ENCODE measurements at regions not wholly inside any gene's neighbourhood (a gene's known extent, or its start where the extent isn't known, plus 50 kb on each side); places are given as distances from the start of the nearest gene placed in this dataset.

- peaks cover 19% of the 10 kb centered on the region for H3K36me3 Mint-ChIP-seq (ENCODE audit: low read depth)
- H3K9me3 Mint-ChIP-seq = peaks cover 26% of the 10 kb centered on the region
- H3K4me1 Mint-ChIP-seq (ENCODE audit: low read depth) = peaks cover 66% of the 10 kb centered on the region
- H3K27me3 Mint-ChIP-seq = no peaks in the 10 kb centered on the region
- no peak overlapping the region for H3K4me3 Mint-ChIP-seq
- peak overlapping the region; percentile 66 for H3K27ac Mint-ChIP-seq
Observed at GRCh38 chr12:92362126-92362525, 216.5 kb upstream of the BTG1 start.

- H3K27me3 Mint-ChIP-seq = no peaks in the 10 kb centered on the region
- peaks cover 24% of the 10 kb centered on the region for H3K36me3 Mint-ChIP-seq (ENCODE audit: low read depth)
- H3K27ac Mint-ChIP-seq = no peak overlapping the region
- peaks cover 41% of the 10 kb centered on the region for H3K9me3 Mint-ChIP-seq
- H3K4me1 Mint-ChIP-seq (ENCODE audit: low read depth) = peaks cover 80% of the 10 kb centered on the region
- no peak overlapping the region for H3K4me3 Mint-ChIP-seq
Observed at GRCh38 chr12:92360543-92360942, 214.9 kb upstream of the BTG1 start.

- Mint-ChIP-seq H3K9me3 (peaks cover 41% of the 10 kb centered on the region), H3K4me1 (ENCODE audit: low read depth) (peaks cover 76% of the 10 kb centered on the region), H3K27ac (no peak overlapping the region), H3K4me3 (no peak overlapping the region), H3K27me3 (no peaks in the 10 kb centered on the region), H3K36me3 (ENCODE audit: low read depth) (peaks cover 24% of the 10 kb centered on the region)
Observed at GRCh38 chr12:92359581-92360209, 214.0 kb upstream of the BTG1 start.

GRCh38 chr12:92357584-92358261, 212.1 kb upstream of the BTG1 start:
- H3K27ac Mint-ChIP-seq = no peak overlapping the region
- H3K4me1 Mint-ChIP-seq (ENCODE audit: low read depth) = peaks cover 56% of the 10 kb centered on the region
- no peaks in the 10 kb centered on the region for H3K27me3 Mint-ChIP-seq
- no peak overlapping the region for H3K4me3 Mint-ChIP-seq
- H3K9me3 Mint-ChIP-seq = peaks cover 41% of the 10 kb centered on the region
- H3K36me3 Mint-ChIP-seq (ENCODE audit: low read depth) = peaks cover 24% of the 10 kb centered on the region

GRCh38 chr12:92356425-92356824, 210.8 kb upstream of the BTG1 start:
- Mint-ChIP-seq H3K27ac (no peak overlapping the region), H3K4me1 (ENCODE audit: low read depth) (peaks cover 45% of the 10 kb centered on the region), H3K27me3 (no peaks in the 10 kb centered on the region), H3K9me3 (peaks cover 40% of the 10 kb centered on the region), H3K4me3 (no peak overlapping the region), H3K36me3 (ENCODE audit: low read depth) (peaks cover 24% of the 10 kb centered on the region)

- Mint-ChIP-seq H3K36me3 (ENCODE audit: low read depth) (no peaks in the 10 kb centered on the region), H3K27ac (no peak overlapping the region), H3K4me1 (ENCODE audit: low read depth) (no peaks in the 10 kb centered on the region), H3K9me3 (peaks cover 15% of the 10 kb centered on the region), H3K27me3 (no peaks in the 10 kb centered on the region), H3K4me3 (no peak overlapping the region)
Observed at GRCh38 chr12:92349635-92350034, 204.0 kb upstream of the BTG1 start.

GRCh38 chr12:92342574-92342973, 196.9 kb upstream of the BTG1 start:
- Mint-ChIP-seq H3K4me1 (ENCODE audit: low read depth) (peaks cover 18% of the 10 kb centered on the region), H3K9me3 (peaks cover 11% of the 10 kb centered on the region), H3K27ac (no peak overlapping the region), H3K4me3 (no peak overlapping the region), H3K36me3 (ENCODE audit: low read depth) (no peaks in the 10 kb centered on the region), H3K27me3 (no peaks in the 10 kb centered on the region)

GRCh38 chr12:92341065-92341668, 195.5 kb upstream of the BTG1 start:
- peaks cover 7% of the 10 kb centered on the region for H3K9me3 Mint-ChIP-seq
- peak overlapping the region; percentile 77 for H3K27ac Mint-ChIP-seq
- peaks cover 18% of the 10 kb centered on the region for H3K4me1 Mint-ChIP-seq (ENCODE audit: low read depth)
- no peaks in the 10 kb centered on the region for H3K27me3 Mint-ChIP-seq
- H3K4me3 Mint-ChIP-seq = peak overlapping the region; percentile 63
- H3K36me3 Mint-ChIP-seq (ENCODE audit: low read depth) = no peaks in the 10 kb centered on the region

- Mint-ChIP-seq H3K4me3 (peak overlapping the region; percentile 63), H3K36me3 (ENCODE audit: low read depth) (no peaks in the 10 kb centered on the region), H3K9me3 (peaks cover 2% of the 10 kb centered on the region), H3K4me1 (ENCODE audit: low read depth) (peaks cover 18% of the 10 kb centered on the region), H3K27me3 (no peaks in the 10 kb centered on the region), H3K27ac (no peak overlapping the region)
Observed at GRCh38 chr12:92340441-92341064, 194.9 kb upstream of the BTG1 start.

GRCh38 chr12:92340003-92340402, 194.4 kb upstream of the BTG1 start:
- Mint-ChIP-seq H3K36me3 (ENCODE audit: low read depth) (no peaks in the 10 kb centered on the region), H3K4me3 (no peak overlapping the region), H3K27ac (no peak overlapping the region), H3K9me3 (no peaks in the 10 kb centered on the region), H3K4me1 (ENCODE audit: low read depth) (peaks cover 18% of the 10 kb centered on the region), H3K27me3 (no peaks in the 10 kb centered on the region)

GRCh38 chr12:92339198-92339821, 193.7 kb upstream of the BTG1 start:
- Mint-ChIP-seq H3K4me3 (no peak overlapping the region), H3K36me3 (ENCODE audit: low read depth) (no peaks in the 10 kb centered on the region), H3K27ac (no peak overlapping the region), H3K4me1 (ENCODE audit: low read depth) (peaks cover 22% of the 10 kb centered on the region), H3K27me3 (no peaks in the 10 kb centered on the region), H3K9me3 (no peaks in the 10 kb centered on the region)

- no peaks in the 10 kb centered on the region for H3K36me3 Mint-ChIP-seq (ENCODE audit: low read depth)
- no peak overlapping the region for H3K4me3 Mint-ChIP-seq
- H3K9me3 Mint-ChIP-seq = no peaks in the 10 kb centered on the region
- H3K27ac Mint-ChIP-seq = no peak overlapping the region
- H3K4me1 Mint-ChIP-seq (ENCODE audit: low read depth) = peaks cover 28% of the 10 kb centered on the region
- no peaks in the 10 kb centered on the region for H3K27me3 Mint-ChIP-seq
Observed at GRCh38 chr12:92338671-92339070, 193.0 kb upstream of the BTG1 start.

- Mint-ChIP-seq H3K27ac (no peak overlapping the region), H3K9me3 (no peaks in the 10 kb centered on the region), H3K27me3 (no peaks in the 10 kb centered on the region), H3K4me1 (ENCODE audit: low read depth) (peaks cover 34% of the 10 kb centered on the region), H3K36me3 (ENCODE audit: low read depth) (no peaks in the 10 kb centered on the region), H3K4me3 (no peak overlapping the region)
Observed at GRCh38 chr12:92338102-92338501, 192.5 kb upstream of the BTG1 start.

- H3K4me3 Mint-ChIP-seq = no peak overlapping the region
- no peak overlapping the region for H3K27ac Mint-ChIP-seq
- H3K36me3 Mint-ChIP-seq (ENCODE audit: low read depth) = no peaks in the 10 kb centered on the region
- no peaks in the 10 kb centered on the region for H3K27me3 Mint-ChIP-seq
- peaks cover 43% of the 10 kb centered on the region for H3K4me1 Mint-ChIP-seq (ENCODE audit: low read depth)
- H3K9me3 Mint-ChIP-seq = no peaks in the 10 kb centered on the region
Observed at GRCh38 chr12:92337128-92337527, 191.5 kb upstream of the BTG1 start.

- no peaks in the 10 kb centered on the region for H3K36me3 Mint-ChIP-seq (ENCODE audit: low read depth)
- H3K27me3 Mint-ChIP-seq = no peaks in the 10 kb centered on the region
- no peak overlapping the region for H3K27ac Mint-ChIP-seq
- H3K9me3 Mint-ChIP-seq = no peaks in the 10 kb centered on the region
- H3K4me1 Mint-ChIP-seq (ENCODE audit: low read depth) = peaks cover 45% of the 10 kb centered on the region
- H3K4me3 Mint-ChIP-seq = no peak overlapping the region
Observed at GRCh38 chr12:92336641-92337040, 191.0 kb upstream of the BTG1 start.
